GM18907 (cell line): ENCODE measurements at regions not wholly inside any gene's neighbourhood (a gene's known extent, or its start where the extent isn't known, plus 50 kb on each side); places are given as distances from the start of the nearest gene placed in this dataset.

ENCODE experiments used
- ATAC-seq: cut with Tn5 transposase; IDR thresholded peaks from one replicate; pipeline ENCODE4 v1.9.1; 2021; ENCODE audit warnings: mild to moderate bottlenecking, moderate library complexity; ENCODE audit not compliant: unreplicated experiment

DNA sequence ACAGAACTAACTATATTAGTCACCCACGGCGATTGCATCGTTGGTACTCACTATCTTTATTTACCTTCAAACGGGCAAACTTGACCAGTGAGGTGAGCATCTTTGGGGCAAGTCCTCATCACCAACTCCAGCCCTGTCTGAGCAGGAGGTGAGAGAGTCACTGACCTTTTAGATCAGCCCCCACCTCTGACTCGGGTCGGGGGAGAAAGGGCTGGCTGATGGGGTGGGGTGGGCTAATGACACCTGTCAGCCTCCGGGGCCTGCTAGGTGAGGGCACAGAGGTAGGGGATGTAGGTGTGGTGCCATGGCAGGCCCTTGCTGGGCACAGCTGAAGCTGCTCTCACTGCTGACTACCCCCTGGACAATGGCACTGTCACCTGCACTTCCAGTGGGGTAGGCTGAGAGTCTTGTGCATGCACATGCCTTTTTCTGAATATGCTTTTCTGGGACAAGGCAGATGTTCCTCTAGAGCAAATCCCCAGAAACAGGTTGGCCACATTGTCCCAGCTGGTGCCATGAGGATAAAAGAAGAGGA is 359.5 kb upstream of the MKI67 start:
- no peak for ATAC-seq

DNA sequence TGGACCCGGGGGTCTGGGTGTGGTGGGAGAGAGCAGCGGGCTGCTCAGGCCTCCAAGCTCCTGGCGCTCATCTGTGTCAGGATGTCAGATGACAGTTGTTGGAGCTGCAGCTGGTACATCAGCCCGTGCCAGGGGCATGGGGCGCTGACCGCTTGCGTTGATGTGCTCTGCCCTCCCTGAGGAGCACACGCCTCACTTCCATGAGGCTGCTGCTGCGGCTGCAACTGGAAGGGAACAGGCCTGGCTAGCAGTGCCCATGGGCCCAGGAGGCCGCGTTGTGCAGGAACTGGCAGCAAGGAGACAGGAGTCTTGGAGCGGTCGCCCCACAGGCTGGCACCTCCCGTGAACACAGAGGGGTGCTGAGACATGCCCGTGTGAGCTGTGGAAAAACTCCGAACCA is 361.3 kb upstream of the MKI67 start:
- no peak for ATAC-seq

DNA sequence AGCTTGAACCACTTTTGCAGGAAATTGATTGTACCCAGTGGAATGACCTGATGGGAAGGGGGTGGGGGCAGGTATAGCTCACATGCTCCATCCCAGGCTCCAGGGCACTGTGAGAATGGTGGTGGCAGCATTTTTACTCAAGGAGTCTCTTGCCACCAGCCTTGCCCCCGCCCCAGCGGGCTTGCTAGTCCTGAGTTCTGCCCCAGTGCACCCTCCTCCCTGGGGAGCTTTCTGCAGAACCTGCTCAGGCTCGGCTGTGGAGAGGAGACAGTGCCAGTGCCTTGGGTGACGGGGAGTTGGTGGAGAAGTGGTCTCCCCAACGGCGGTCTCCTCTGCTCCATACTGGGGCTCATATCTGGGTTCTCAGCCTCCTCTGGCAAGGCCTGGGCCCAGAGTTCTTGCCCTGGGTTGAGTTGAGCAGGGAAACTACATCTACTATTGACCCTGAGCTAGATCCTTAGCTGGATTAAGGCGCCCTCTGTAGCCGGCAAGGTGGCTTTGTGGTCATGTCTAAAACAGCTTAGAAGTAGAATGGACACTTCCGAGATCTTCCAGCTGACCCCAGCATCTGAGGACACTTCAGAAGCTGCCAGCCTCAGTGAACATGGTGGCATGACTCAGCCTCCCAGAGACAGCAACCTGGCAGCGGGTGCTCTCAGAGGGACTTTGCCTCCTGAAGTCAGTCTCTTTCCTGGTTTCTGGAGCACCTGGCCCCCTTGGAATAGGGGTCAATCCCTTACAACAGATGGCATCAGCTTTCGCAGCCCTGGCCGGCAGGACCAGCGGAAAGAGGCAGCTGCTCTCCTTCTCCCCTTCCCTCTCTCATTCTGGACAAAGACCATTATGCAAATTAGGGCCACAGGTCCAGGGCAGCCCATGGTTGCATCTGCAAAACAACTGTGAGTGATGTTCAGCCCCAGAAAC is 363.4 kb upstream of the MKI67 start:
- ATAC-seq = no peak

DNA sequence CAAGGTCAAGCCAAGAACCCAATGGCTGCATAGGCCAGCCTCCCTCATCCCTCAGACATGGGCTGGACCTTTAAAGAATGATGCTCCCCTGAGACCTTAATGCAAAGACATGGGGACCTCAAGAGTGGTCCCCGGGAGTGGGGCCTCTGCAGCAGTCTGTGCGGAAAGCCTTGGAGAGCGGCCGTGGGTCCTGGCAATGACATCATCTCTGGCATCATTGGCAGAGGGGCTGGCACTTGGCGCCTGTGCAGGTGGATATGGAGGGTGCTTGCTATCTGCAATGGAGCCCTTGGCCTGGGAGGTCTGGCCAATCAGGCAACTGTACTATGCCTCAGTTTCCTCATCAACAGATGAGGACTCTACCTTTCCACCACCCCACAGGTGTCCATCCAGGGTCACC is 365.5 kb upstream of the MKI67 start:
- no peak for ATAC-seq

DNA sequence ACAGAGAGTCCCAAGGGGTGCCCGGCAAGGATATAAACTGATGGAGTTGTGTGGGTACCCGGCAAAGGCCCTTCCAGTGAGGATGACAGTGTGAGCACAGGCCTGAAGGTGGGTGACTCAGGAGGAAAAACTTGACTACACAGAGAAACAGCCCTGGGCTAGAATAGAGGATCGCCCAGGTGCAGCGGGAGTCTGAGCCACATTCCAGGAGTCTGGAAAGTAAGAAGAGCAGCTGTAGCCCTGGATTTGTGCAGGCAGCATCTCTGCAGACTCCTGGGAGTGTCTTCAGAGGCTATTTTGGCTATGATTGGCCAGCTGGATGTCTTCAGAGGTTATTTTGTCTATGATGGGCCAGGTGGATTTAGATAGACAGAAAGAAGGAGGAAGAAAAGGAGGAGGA is 367.6 kb upstream of the MKI67 start:
- ATAC-seq = no peak

DNA sequence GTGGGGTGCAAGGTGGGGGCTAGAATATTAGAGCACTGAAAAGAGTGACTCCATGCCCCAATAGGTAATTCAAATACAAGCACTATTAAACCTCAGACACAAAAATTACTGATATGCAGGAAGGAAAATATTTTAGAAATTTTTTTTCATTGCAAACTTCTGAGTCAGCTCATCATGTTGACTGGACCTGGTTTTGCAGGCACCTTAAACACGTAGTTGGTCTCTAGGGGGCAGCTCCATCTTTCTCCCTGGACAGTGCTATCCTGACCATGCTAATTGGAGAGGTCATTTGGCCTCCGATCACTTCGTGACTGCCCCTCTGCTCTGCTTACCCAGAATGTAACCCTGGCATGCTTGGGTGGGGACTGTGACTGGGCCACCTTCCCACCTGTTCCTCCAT is 368.4 kb upstream of the MKI67 start:
- no peak for ATAC-seq

DNA sequence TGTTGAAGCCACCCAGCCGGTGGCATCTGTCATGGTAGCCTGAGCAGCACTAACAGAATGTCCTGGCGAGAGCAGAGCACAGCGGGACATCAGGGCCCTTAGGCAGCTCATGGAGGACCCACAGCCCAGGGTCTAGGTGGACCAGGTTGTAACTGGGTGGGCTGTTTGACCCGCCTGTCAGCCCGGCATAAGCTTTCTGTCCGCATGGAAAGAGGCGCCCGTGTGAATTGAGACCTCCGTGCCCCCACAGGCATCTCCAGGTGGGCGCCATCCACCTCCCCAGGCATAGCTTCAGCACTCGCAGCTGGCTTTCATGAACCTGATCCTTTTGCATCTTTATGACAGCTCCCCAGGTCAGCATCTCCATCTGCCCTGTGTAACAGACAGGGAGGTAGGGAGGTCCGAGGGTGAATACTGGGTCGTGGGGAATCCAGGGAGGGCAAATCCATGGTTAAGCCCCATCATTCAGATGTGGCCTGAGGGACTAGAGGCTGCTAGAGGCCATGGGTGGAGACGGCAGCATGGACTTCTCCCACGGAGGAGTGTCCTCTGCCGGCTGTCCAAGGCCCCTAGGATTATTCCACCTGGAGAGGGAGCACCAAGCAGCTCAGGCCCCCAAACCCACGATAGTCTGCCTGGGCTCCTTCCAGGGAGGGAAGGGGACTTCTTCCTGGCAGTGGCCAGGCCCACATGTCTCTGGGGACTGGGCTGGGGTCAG is 371.6 kb upstream of the MKI67 start:
- no peak for ATAC-seq

DNA sequence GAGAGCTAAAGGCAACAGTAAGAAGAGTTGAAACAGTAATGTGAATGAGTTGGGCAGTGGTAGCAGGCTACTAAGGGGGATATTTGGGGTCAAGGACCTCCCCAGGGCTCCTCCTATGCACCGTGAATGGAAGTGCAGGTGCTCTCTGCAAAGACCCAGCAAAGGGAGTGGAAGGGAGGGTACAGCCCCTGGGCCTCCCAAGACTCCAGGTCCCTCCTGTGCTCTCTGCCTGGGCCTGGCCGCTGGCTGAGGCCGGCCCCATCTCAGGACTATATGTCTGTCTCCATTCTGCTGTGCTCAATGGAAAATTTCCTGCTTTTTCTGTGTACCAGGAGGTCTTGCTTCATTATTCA is 372.1 kb upstream of the MKI67 start:
- no peak for ATAC-seq

DNA sequence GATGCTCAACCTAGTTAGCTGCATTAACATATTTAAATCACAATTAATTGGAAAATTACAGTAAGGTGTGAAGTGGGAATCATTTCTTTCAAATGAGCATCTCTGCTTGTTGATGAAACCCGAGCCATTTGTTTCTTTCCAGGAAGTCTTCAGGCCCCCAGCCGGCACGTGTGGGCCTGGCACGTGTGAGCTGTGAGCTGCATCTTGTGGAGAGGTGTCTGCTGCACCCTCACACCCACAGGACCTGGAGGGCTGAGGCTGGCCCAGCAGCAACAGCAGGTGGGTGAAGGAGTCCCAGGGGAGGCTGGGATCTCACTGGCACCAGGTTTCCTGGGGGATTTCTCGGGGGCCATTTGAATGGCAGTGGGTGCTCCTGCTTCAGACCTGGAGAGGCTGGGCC is 372.5 kb upstream of the MKI67 start:
- ATAC-seq = no peak

DNA sequence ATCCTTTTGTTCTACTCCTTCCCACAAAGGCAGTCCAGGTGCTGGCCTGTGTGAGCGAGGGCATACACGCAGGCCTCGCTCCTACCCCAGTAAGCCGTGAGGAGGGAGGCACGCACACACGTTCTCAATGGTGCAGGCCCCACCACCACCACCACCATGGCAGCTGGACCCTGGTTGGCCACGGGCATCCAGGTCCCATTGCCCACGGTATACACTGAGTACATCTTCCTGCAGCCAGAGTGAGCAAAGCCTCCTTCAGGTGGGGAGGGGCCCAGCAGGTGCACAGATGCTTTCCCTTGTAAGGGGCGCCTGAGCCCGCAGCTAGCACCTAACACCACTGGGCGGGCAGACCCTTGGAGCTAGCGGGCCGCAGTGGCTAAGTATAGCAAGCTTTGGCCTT is 373.3 kb upstream of the MKI67 start:
- ATAC-seq = no peak

DNA sequence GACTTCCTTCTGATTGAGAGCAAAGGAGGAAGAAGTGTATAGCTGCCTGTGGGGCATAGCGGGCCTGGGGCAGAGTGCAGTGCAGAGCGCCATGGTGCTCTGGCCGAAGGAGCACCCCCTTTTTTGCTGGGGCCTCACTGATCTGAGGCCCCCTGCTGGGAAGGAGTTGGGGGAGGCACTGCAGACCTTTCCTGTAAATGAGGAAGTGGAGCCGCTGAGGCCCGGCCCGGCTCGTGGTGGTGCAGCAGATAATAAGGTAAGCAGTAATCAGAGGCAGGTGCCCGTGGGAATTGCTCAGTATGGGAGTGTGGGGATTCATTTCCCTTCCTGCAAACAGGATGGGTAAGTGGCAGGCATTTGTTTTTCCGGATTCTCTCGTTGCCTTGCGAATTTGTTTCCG is 373.7 kb upstream of the MKI67 start:
- ATAC-seq = no peak

DNA sequence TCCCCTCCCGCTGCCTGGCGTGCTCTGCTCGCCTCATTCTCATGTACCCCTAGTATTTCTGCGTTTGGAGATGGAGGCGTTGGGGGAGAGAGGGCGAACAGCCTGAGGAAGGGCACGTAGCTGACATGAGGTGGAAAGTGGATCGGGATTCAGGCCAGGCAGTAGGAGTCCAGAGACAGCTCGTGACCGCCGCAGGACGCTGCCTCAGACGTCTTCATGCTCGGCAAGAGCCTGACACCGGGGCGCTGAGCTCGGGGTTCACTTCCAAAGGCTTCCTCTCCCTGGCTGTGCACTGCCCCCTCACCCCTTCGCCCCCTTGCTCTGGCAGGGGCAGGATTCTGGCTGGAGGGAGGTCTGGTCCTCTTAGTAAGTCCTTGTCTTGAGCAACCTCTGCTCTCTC is 374.4 kb upstream of the MKI67 start:
- no peak for ATAC-seq

DNA sequence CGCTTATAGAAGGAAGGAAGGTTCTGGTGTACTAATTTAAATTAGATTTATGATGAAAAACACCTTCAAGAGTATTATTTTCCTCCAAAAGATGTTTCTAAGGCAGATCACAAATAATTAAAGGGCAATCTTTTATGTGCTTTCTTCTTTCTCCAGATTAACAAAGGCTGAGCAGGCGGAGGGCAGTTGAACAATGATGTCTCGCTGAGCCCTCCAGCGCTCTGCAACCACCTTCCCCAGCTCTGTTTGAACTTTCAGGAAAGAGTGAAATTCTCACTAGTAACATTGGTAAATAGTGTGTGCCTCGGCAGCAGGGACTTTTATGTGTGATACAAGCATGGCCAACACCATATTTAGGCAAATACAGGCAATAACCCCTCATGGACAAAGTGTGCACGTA is 379.1 kb upstream of the MKI67 start:
- ATAC-seq = no peak

DNA sequence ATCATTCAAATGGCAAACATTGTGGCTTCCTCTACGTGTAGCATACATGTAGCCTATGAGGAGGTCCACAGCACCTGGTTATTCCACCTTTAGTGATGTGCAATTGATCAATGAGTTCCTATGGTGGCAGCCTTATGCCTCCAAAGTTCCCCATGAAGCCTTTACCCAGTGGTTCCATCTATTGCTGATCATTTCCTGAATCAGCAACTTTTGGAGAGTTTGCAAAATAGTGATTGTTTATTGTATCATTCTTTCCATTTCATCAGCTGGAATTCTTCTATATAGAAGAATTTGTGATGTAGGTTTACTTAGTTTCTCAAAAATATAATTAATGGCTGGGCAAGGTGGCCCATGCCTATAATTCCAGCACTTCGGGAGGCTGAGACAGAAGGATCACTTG is 380.2 kb upstream of the MKI67 start:
- ATAC-seq = no peak

DNA sequence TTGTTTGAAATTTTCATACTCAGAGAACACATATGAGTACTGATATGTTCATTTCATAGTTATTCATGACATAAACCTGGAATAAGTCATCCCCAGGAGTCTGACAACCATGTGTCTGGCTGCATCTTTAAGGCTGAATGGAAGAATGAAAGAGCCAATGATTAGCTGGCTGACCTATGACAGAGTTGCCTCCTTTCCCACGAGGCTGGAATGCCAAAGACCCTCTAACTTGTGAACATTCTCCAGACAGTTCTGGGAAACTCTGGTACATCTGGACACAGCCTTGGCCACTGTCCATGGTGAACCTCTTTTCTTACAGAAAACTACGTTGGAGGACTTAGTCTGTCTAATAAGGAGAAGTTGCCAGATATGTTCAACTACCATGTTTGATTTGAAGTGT is 380.8 kb upstream of the MKI67 start:
- ATAC-seq = no peak

DNA sequence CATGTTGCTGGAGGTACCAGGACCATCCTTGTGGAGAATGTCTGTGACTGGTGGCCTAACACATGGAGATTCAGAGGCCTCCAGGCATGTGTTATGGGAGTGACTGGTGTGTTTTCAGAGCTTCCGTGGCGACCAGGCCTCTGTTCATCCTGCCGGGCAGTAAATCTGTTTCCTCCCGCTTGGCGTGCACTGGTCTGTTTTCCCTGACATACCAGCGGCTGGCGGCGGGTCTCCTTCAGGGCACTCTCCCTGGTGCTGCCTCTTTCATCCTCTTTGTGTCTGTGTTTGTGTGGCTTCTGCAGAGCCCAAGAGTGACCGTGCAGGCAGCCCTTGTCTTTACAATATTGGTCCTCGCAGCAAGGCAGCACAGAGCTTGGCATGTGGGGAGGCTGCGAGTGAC is 385.1 kb upstream of the MKI67 start:
- ATAC-seq = no peak

DNA sequence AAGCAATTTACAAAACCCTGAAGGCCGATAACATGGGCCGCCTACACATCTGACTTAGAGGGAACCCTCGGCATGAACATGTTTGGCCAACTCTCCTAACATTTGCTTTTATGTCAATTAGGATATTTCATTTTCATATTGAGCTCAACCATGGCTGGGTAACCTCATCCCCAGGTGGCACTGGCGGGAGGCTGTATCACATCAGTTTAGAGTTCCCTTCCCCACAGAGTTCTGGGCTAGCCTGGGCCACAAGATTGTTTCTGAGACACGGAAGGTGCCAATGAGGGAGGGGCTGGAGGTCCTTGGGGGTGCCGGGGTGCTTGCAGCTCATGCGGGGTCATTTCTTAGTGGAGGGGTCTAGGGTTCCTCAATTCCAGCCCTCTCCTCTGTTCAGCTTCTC is 386.5 kb upstream of the MKI67 start:
- ATAC-seq = no peak

DNA sequence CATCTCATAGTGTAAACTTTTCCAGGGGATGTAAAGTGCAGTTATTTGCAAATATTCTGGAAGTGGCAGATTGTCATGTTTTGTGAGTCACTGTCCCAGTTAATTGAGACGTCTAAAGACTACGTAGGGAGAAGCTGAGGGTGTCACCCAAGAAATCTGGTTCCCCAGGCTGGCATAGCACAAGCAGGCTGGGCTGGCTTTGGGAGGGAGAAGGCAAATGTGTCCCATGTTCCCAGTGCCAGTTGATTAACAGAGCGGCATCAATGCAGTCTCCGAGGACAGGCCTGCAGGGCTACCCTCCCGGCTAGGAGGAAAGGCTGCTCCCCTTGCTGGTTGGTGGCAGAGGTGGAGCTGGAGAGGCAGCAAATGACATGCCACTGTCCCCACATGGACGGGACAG is 388.3 kb upstream of the MKI67 start:
- ATAC-seq = no peak

DNA sequence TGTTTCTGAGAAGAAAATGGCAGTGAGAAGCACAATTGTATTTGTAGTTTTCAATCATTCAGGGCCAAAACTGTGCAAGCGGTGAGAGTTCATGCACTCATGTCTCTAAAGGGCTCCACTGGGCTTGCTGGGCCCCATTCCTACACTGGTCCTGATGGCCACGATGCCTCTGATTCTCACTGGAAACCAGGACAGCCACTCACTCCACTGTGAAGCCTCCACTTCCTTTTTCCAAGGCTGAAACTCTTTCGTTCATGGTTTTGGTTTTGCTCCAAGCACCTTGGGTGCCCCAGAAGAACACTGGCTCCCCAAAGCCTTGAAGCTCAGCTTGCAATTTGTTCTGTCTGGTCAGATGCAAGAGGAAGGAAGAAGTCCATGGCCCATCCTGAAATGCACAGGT is 390.0 kb upstream of the MKI67 start:
- no peak for ATAC-seq

DNA sequence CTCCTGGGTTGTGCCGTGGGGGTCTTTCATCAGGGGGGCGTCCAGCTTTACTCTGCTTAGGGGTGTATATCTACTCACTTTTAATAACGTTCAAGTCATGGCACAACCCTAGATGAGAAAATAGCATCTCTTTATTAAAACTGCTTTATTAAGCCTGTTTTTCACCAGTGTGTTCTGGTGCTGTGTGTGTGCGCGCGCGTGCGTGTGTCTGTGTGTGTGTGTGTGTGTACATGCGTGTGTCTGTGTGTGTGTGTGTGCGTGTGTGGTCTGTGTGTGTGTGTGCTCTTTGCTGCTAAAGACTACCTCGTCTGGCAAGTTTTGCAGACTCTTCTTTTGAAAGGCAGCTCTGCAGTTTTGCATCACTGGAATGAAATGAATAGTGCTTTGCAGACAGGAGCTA is 390.9 kb upstream of the MKI67 start:
- ATAC-seq = no peak

DNA sequence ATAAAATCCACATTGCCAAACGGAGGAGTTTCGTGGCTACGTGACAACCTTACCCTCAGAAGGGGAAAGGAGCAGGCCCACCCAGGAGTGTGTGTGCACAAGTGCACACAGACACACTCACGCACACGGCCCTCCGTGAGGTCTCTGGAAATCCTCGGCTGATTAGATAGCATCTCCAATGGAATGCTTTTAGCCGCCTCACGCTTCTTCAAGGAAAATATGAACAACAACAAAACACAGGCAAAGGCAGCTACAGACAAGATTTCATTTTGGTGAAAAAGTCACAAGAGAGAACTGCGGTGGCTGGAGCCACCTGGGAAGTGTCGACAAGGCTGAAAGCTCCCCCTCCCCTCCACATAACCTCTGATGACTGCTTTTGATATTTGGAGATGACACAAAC is 391.8 kb upstream of the MKI67 start:
- ATAC-seq = no peak

DNA sequence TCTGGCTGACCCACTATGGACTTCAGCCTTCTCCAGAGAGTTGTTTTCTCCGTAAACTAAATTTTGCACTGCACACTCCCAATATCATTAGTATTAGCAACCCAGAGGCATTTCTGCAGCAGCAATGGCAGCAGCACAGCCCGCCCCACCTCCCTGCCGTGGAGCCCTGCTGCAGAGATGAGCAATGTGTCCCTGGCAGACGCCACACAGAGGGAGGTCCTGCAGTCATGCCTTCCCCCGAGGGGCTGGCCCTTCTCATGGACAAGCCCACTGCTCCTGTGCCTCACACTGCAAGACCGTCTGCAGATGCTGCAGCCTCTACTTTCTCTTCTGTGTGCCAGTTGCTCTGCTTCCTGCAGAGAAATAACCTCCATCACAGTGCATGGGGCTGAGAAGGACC is 393.4 kb upstream of the MKI67 start:
- ATAC-seq = no peak
